SK-N-SH (cell line): ENCODE measurements at regions not wholly inside any gene's neighbourhood (a gene's known extent, or its start where the extent isn't known, plus 50 kb on each side); places are given as distances from the start of the nearest gene placed in this dataset.

Experiments used
- CTCF ChIA-PET: fragments of 300-600, 350-600 bp; formaldehyde crosslinking; extraction: SDS; loops from one replicate; lab custom pipeline; 2021; lab: Yijun Ruan, JAX
- POLR2A ChIA-PET: fragments of 350-600 bp; sonication (Branson Sonifier 250); formaldehyde crosslinking; extraction: SDS; loops from one replicate; lab custom pipeline; 2020; ENCODE audit warnings: antibody characterized with exemption, inconsistent platforms; lab: Yijun Ruan, JAX
- DNase-seq: peaks from one replicate; pipeline ENCODE4 v3.0.0; 2012
- H2AFZ ChIP-seq: fragments of 200-600 bp; sonication (generic); 2 replicates; pipeline ENCODE4 v1.8.1; 2016; ENCODE audit warnings: antibody characterized with exemption, mild to moderate bottlenecking, low read depth
- H3F3A ChIP-seq: fragments of 200-600 bp; sonication (generic); replicated peaks from 2 replicates; pipeline ENCODE3; 2016; ENCODE audit warnings: antibody characterized with exemption, mild to moderate bottlenecking; ENCODE audit not compliant: insufficient read depth
- H3K27ac ChIP-seq, 2 experiments: fragments of 200-500 bp in 1 of 2; fragments of 200-600 bp in 1 of 2; sonication (Bioruptor generic) in 1 of 2; sonication (generic), shearing (Covaris generic) in 1 of 2; 2 replicates each; pipeline versions ENCODE4 v1.5.1 to v1.6.1; 2014 to 2016; ENCODE audit warnings: low read depth in 2 of 2, inconsistent platforms in 1 of 2, low read length in 1 of 2, mild to moderate bottlenecking in 1 of 2, mixed read lengths in 1 of 2
- H3K27me3 ChIP-seq: fragments of 200-600 bp; sonication (generic), shearing (Covaris generic); 2 replicates; pipeline ENCODE4 v1.6.1; 2016; ENCODE audit warnings: mixed run types; ENCODE audit not compliant: insufficient read depth
- H3K36me3 ChIP-seq, 2 experiments: fragments of 200-500 bp in 1 of 2; fragments of 200-600 bp in 1 of 2; sonication (Bioruptor generic) in 1 of 2; sonication (generic) in 1 of 2; replicated peaks in 1 of 2; 2 replicates each; pipeline versions ENCODE3 to v1.5.1; 2014 to 2016; ENCODE audit warnings: low read length in 1 of 2, mild to moderate bottlenecking in 1 of 2; ENCODE audit not compliant: insufficient read depth in 2 of 2, control insufficient read depth in 1 of 2
- H3K4me1 ChIP-seq, 2 experiments: fragments of 200-500 bp in 1 of 2; fragments of 200-600 bp in 1 of 2; sonication (Bioruptor generic) in 1 of 2; sonication (generic), shearing (Covaris generic) in 1 of 2; 2 replicates each; pipeline versions ENCODE4 v1.5.1 to v1.6.1; 2014 to 2016; ENCODE audit warnings: low read depth in 1 of 2, low read length in 1 of 2, mixed run types in 1 of 2; ENCODE audit not compliant: insufficient read depth in 2 of 2, control insufficient read depth in 1 of 2
- H3K4me2 ChIP-seq: fragments of 200-600 bp; sonication (generic), shearing (Covaris generic); 2 replicates; pipeline ENCODE4 v1.6.1; 2017; ENCODE audit warnings: mixed run types
- H3K4me3 ChIP-seq, 2 experiments: fragments of 200-500 bp in 1 of 2; fragments of 200-600 bp in 1 of 2; sonication (Bioruptor generic) in 1 of 2; sonication (generic), shearing (Covaris generic) in 1 of 2; 2 replicates each; pipeline versions ENCODE4 v1.5.1 to v1.8.1; 2014 to 2016; ENCODE audit warnings: low read depth in 2 of 2, inconsistent platforms in 1 of 2, low read length in 1 of 2, mild to moderate bottlenecking in 1 of 2, mixed read lengths in 1 of 2, moderate library complexity in 1 of 2
- H3K79me2 ChIP-seq: fragments of 200-600 bp; sonication (generic); 2 replicates; pipeline ENCODE4 v1.8.1; 2017; ENCODE audit warnings: mild to moderate bottlenecking; ENCODE audit not compliant: insufficient read depth
- H3K9ac ChIP-seq: fragments of 200-600 bp; sonication (generic); 2 replicates; pipeline ENCODE4 v1.6.1; 2017; ENCODE audit warnings: mixed run types
- H3K9me2 ChIP-seq: fragments of 200-600 bp; sonication (generic); 2 replicates; pipeline ENCODE4 v1.6.1; 2017; ENCODE audit warnings: mixed run types
- H3K9me3 ChIP-seq: fragments of 200-600 bp; sonication (generic); 2 replicates; pipeline ENCODE4 v1.6.1; 2017; ENCODE audit warnings: mixed run types, mild to moderate bottlenecking, moderate library complexity
- H4K20me1 ChIP-seq: fragments of 200-600 bp; sonication (generic); 2 replicates; pipeline ENCODE4 v1.6.1; 2017; ENCODE audit warnings: mild to moderate bottlenecking, mixed run types; ENCODE audit not compliant: insufficient read depth
- ELF1 ChIP-seq: IDR thresholded peaks from 2 replicates; pipeline ENCODE4 v1.4.0; 2012
- EP300 ChIP-seq, 2 experiments: IDR thresholded peaks; 2 replicates each; pipeline versions ENCODE4 v1.4.0 to v1.6.1; 2012; ENCODE audit warnings: borderline replicate concordance in 1 of 2, low read depth in 1 of 2, low read length in 1 of 2
- FOXJ3 ChIP-seq: sonication (generic); formaldehyde crosslinking; IDR thresholded peaks from 2 replicates; pipeline ENCODE4 v1.5.1; 2020; ENCODE audit warnings: mild to moderate bottlenecking, missing genetic modification reagents
- FOXM1 ChIP-seq: IDR thresholded peaks from 2 replicates; pipeline ENCODE4 v1.4.0; 2012; ENCODE audit warnings: low read depth, mild to moderate bottlenecking
- GABPA ChIP-seq: IDR thresholded peaks from 2 replicates; pipeline ENCODE4 v1.4.0; 2012; ENCODE audit warnings: low read depth, mild to moderate bottlenecking
- MEF2A ChIP-seq: IDR thresholded peaks from 2 replicates; pipeline ENCODE4 v1.4.0; 2012; ENCODE audit warnings: low read depth, borderline replicate concordance
- MXI1 ChIP-seq: IDR thresholded peaks from 2 replicates; pipeline ENCODE4 v1.6.1; 2012; ENCODE audit warnings: mild to moderate bottlenecking, low read depth, low read length, improper control_type of control experiment
- NFIC ChIP-seq: IDR thresholded peaks from 2 replicates; pipeline ENCODE4 v1.4.0; 2012; ENCODE audit warnings: borderline replicate concordance
- POLR2AphosphoS5 ChIP-seq: IDR thresholded peaks from 2 replicates; pipeline ENCODE4 v1.6.1; 2012; ENCODE audit warnings: low read depth, low read length
- RCOR1 ChIP-seq: fragments of 150-350 bp; IDR thresholded peaks from 2 replicates; pipeline ENCODE4 v1.6.1; 2017; ENCODE audit warnings: antibody characterized with exemption, low read length
- TEAD4 ChIP-seq: IDR thresholded peaks from 2 replicates; pipeline ENCODE4 v1.4.0; 2012; ENCODE audit warnings: mild to moderate bottlenecking, borderline replicate concordance; ENCODE audit not compliant: insufficient read depth
- WGBS: methylation state at CpG from one replicate; pipeline ENCODE4 v1.1.6; 2017; ENCODE audit warnings: low lambda C conversion rate; 5-methylcytosine and 5-hydroxymethylcytosine counted together
- TF ChIP-seq, protein P1 (sequence below): fragments of 150-350 bp; IDR thresholded peaks from 2 replicates; pipeline ENCODE4 v1.6.1; 2017; ENCODE audit warnings: antibody characterized with exemption, low read length, low read depth, borderline replicate concordance
- TF ChIP-seq, protein P2 (sequence below): IDR thresholded peaks from 2 replicates; pipeline ENCODE4 v1.4.0; 2012; ENCODE audit warnings: low read depth, borderline replicate concordance
- TF ChIP-seq, protein P3 (sequence below): fragments of 200-600 bp; sonication (generic); IDR thresholded peaks from 2 replicates; pipeline ENCODE4 v1.6.1; 2017; ENCODE audit warnings: antibody characterized with exemption, mild to moderate bottlenecking, moderate library complexity
- TF ChIP-seq, protein P4 (sequence below): fragments of 150-350 bp; IDR thresholded peaks from 2 replicates; pipeline ENCODE4 v1.6.1; 2016; ENCODE audit warnings: mild to moderate bottlenecking, low read depth, low read length

DNA sequence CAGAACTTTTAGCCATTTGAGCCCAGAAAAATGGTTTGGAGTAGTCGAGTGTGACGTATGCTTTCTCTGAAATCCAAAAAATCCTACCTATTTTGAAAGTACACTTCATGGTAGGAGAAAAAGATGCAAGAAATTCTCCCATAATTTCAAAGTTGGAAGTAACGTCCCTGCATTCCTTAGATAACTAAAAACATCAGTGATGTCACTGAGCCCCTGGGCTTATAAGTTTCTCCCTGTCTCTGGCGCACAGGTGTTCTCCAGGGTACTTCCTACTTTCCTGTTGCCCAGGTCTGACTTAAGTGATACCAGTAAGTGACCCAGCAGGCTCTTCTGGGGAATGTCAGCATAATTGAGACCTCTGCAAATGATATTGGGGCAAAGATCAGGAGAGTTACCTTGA lies 90.5 kb upstream of the WDR1 start:
- no peaks in the 10 kb centered on the region for H3K9me2 ChIP-seq
- no peak overlapping the region for H3K4me2 ChIP-seq
- 0% methylated on average over 4 of the region's 4 CpGs for WGBS
- H3K9me3 ChIP-seq: no peaks in the 10 kb centered on the region
- ChIA-PET POLR2A (no interaction called here), CTCF (no interaction called here)
- no peaks in the 10 kb centered on the region for H3K27me3 ChIP-seq
- H3F3A ChIP-seq: no peaks in the 10 kb centered on the region
- H4K20me1 ChIP-seq: no peaks in the 10 kb centered on the region
- no peaks in the 10 kb centered on the region for H3K36me3 ChIP-seq
- no peaks in the 10 kb centered on the region for H3K79me2 ChIP-seq
- H3K4me1 ChIP-seq: no peaks in the 10 kb centered on the region
- TF ChIP-seq RCOR1 (no peak), GABPA (no peak), MXI1 (no peak), ELF1 (no peak), POLR2AphosphoS5 (no peak), MEF2A (no peak), TEAD4 (no peak), NFIC (no peak), EP300 (IDR thresholded peaks at IDR 0.05; ENCODE audit: borderline replicate concordance in 1 of 2, low read depth in 1 of 2, low read length in 1 of 2) (no peak), FOXJ3 (CRISPR knock-in tag) (no peak), FOXM1 (no peak)
- TF ChIP-seq, protein P1, sequence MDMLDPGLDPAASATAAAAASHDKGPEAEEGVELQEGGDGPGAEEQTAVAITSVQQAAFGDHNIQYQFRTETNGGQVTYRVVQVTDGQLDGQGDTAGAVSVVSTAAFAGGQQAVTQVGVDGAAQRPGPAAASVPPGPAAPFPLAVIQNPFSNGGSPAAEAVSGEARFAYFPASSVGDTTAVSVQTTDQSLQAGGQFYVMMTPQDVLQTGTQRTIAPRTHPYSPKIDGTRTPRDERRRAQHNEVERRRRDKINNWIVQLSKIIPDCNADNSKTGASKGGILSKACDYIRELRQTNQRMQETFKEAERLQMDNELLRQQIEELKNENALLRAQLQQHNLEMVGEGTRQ: no peak
- TF ChIP-seq, protein P2, sequence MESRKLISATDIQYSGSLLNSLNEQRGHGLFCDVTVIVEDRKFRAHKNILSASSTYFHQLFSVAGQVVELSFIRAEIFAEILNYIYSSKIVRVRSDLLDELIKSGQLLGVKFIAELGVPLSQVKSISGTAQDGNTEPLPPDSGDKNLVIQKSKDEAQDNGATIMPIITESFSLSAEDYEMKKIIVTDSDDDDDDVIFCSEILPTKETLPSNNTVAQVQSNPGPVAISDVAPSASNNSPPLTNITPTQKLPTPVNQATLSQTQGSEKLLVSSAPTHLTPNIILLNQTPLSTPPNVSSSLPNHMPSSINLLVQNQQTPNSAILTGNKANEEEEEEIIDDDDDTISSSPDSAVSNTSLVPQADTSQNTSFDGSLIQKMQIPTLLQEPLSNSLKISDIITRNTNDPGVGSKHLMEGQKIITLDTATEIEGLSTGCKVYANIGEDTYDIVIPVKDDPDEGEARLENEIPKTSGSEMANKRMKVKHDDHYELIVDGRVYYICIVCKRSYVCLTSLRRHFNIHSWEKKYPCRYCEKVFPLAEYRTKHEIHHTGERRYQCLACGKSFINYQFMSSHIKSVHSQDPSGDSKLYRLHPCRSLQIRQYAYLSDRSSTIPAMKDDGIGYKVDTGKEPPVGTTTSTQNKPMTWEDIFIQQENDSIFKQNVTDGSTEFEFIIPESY: no peak
- TF ChIP-seq, protein P3, sequence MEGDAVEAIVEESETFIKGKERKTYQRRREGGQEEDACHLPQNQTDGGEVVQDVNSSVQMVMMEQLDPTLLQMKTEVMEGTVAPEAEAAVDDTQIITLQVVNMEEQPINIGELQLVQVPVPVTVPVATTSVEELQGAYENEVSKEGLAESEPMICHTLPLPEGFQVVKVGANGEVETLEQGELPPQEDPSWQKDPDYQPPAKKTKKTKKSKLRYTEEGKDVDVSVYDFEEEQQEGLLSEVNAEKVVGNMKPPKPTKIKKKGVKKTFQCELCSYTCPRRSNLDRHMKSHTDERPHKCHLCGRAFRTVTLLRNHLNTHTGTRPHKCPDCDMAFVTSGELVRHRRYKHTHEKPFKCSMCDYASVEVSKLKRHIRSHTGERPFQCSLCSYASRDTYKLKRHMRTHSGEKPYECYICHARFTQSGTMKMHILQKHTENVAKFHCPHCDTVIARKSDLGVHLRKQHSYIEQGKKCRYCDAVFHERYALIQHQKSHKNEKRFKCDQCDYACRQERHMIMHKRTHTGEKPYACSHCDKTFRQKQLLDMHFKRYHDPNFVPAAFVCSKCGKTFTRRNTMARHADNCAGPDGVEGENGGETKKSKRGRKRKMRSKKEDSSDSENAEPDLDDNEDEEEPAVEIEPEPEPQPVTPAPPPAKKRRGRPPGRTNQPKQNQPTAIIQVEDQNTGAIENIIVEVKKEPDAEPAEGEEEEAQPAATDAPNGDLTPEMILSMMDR: no peak
- TF ChIP-seq, protein P4, sequence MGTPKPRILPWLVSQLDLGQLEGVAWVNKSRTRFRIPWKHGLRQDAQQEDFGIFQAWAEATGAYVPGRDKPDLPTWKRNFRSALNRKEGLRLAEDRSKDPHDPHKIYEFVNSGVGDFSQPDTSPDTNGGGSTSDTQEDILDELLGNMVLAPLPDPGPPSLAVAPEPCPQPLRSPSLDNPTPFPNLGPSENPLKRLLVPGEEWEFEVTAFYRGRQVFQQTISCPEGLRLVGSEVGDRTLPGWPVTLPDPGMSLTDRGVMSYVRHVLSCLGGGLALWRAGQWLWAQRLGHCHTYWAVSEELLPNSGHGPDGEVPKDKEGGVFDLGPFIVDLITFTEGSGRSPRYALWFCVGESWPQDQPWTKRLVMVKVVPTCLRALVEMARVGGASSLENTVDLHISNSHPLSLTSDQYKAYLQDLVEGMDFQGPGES: no peak
- no peak overlapping the region for H3K9ac ChIP-seq
- no peak overlapping the region for H3K27ac ChIP-seq
- H2AFZ ChIP-seq: no peak overlapping the region
- H3K4me3 ChIP-seq: no peak overlapping the region
- DNase-seq: no peak
